SK-N-SH treated with all-trans-retinoic acid at 6 μM for 48 hours (cell line): ENCODE measurements at regions not wholly inside any gene's neighbourhood (a gene's known extent, or its start where the extent isn't known, plus 50 kb on each side); places are given as distances from the start of the nearest gene placed in this dataset.

Source experiments
- ATAC-seq: fragments of 200-7000 bp; cut with Tn5 transposase; 3 replicates; pipeline ENCODE4 v1.9.1; 2020; ENCODE audit warnings: mild to moderate bottlenecking, moderate library complexity
- ARNTL ChIP-seq: fragments of 450-650 bp; formaldehyde crosslinking; IDR thresholded peaks from 2 replicates; pipeline ENCODE4 v1.5.0; 2020; ENCODE audit warnings: low read depth, mild to moderate bottlenecking, moderate library complexity, borderline replicate concordance
- BACH2 ChIP-seq: fragments of 250-450 bp; sonication (Bioruptor Pico); IDR thresholded peaks from 2 replicates; pipeline ENCODE4 v1.9.0; 2021; ENCODE audit warnings: mild to moderate bottlenecking, borderline replicate concordance
- CREB5 ChIP-seq: fragments of 250-450 bp; sonication (Bioruptor Pico); IDR thresholded peaks from 2 replicates; pipeline ENCODE4 v1.5.1; 2020; ENCODE audit warnings: low read depth, mild to moderate bottlenecking, moderate library complexity
- CSDC2 ChIP-seq: fragments of 250-450 bp; sonication (Bioruptor Pico); IDR thresholded peaks from 2 replicates; pipeline ENCODE4 v1.5.0; 2020; ENCODE audit warnings: mild to moderate bottlenecking, moderate library complexity
- CSRNP3 ChIP-seq: fragments of 250-450 bp; sonication (Bioruptor Pico); IDR thresholded peaks from 2 replicates; pipeline ENCODE4 v1.5.1; 2021; ENCODE audit warnings: mild to moderate bottlenecking, moderate library complexity
- ESRRG ChIP-seq: fragments of 250-450 bp; sonication (Bioruptor Pico); IDR thresholded peaks from 2 replicates; pipeline ENCODE4 v1.6.1; 2021; ENCODE audit warnings: mild to moderate bottlenecking
- GLIS3 ChIP-seq: fragments of 250-450 bp; sonication (Bioruptor Pico); IDR thresholded peaks from 2 replicates; pipeline ENCODE4 v1.5.0; 2020; ENCODE audit warnings: mild to moderate bottlenecking, moderate library complexity
- ISL1 ChIP-seq: fragments of 250-450 bp; sonication (Bioruptor Pico); IDR thresholded peaks from 2 replicates; pipeline ENCODE4 v2.1.2; 2022; ENCODE audit warnings: mild to moderate bottlenecking, moderate library complexity
- OSR1 ChIP-seq: fragments of 250-450 bp; sonication (Bioruptor Pico); IDR thresholded peaks from 2 replicates; pipeline ENCODE4 v1.8.0; 2022; ENCODE audit warnings: moderate library complexity, mild to moderate bottlenecking, inconsistent platforms
- PATZ1 ChIP-seq: fragments of 250-450 bp; sonication (Bioruptor Pico); IDR thresholded peaks from 2 replicates; pipeline ENCODE4 v1.8.0; 2020; ENCODE audit warnings: mild to moderate bottlenecking, moderate library complexity, borderline replicate concordance
- POU6F1 ChIP-seq: fragments of 250-450 bp; sonication (Bioruptor Pico); IDR thresholded peaks from 2 replicates; pipeline ENCODE4 v1.8.0; 2021; ENCODE audit warnings: low read depth, mild to moderate bottlenecking, moderate library complexity, borderline replicate concordance
- PPARA ChIP-seq: fragments of 250-450 bp; sonication (Bioruptor Pico); IDR thresholded peaks from 2 replicates; pipeline ENCODE4 v1.5.0; 2020; ENCODE audit warnings: mild to moderate bottlenecking, borderline replicate concordance
- RARB ChIP-seq: fragments of 250-450 bp; sonication (Bioruptor Pico); IDR thresholded peaks from 2 replicates; pipeline ENCODE4 v1.8.0; 2021; ENCODE audit warnings: mild to moderate bottlenecking, moderate library complexity
- SNAI2 ChIP-seq: fragments of 250-450 bp; sonication (Bioruptor Pico); IDR thresholded peaks from 2 replicates; pipeline ENCODE4 v1.5.0; 2020; ENCODE audit warnings: mild to moderate bottlenecking, moderate library complexity
- TCF4 ChIP-seq: fragments of 250-450 bp; sonication (Bioruptor Pico); IDR thresholded peaks from 2 replicates; pipeline ENCODE4 v1.8.0; 2021; ENCODE audit warnings: mild to moderate bottlenecking, moderate library complexity, borderline replicate concordance
- TOX ChIP-seq: fragments of 250-450 bp; sonication (Bioruptor Pico); IDR thresholded peaks from 2 replicates; pipeline ENCODE4 v1.8.0; 2021; ENCODE audit warnings: mild to moderate bottlenecking, moderate library complexity, borderline replicate concordance
- TSHZ2 ChIP-seq: fragments of 250-450 bp; sonication (Bioruptor Pico); IDR thresholded peaks from 2 replicates; pipeline ENCODE4 v1.5.0; 2020; ENCODE audit warnings: mild to moderate bottlenecking, moderate library complexity
- ZC3H10 ChIP-seq: fragments of 250-450 bp; sonication (Bioruptor Pico); IDR thresholded peaks from 2 replicates; pipeline ENCODE4 v1.5.1; 2021; ENCODE audit warnings: mild to moderate bottlenecking, moderate library complexity
- ZFP3 ChIP-seq: fragments of 250-450 bp; sonication (Bioruptor Pico); IDR thresholded peaks from 2 replicates; pipeline ENCODE4 v1.5.0; 2020; ENCODE audit warnings: mild to moderate bottlenecking, moderate library complexity
- ZFP30 ChIP-seq: fragments of 450-650 bp; formaldehyde crosslinking; IDR thresholded peaks from 2 replicates; pipeline ENCODE4 v1.5.0; 2022; ENCODE audit warnings: mild to moderate bottlenecking, moderate library complexity
- ZNF565 ChIP-seq: fragments of 450-650 bp; formaldehyde crosslinking; conservative IDR thresholded peaks from 2 replicates; pipeline ENCODE4 v1.5.0; 2020; ENCODE audit warnings: low read depth, mild to moderate bottlenecking, moderate library complexity
- ZNF70 ChIP-seq: fragments of 450-650 bp; formaldehyde crosslinking; IDR thresholded peaks from 2 replicates; pipeline ENCODE4 v1.5.0; 2020; ENCODE audit warnings: mild to moderate bottlenecking, moderate library complexity
- ZNF8 ChIP-seq: fragments of 450-650 bp; formaldehyde crosslinking; IDR thresholded peaks from 2 replicates; pipeline ENCODE4 v1.5.0; 2020; ENCODE audit warnings: mild to moderate bottlenecking, moderate library complexity

- no peak for ATAC-seq
- no peak for TF ChIP-seq RARB (CRISPR knock-in tag)
- no peak for TF ChIP-seq ZFP30 (CRISPR knock-in tag)
- TF ChIP-seq ZNF565 (CRISPR knock-in tag), result no peak
- no peak for TF ChIP-seq POU6F1
- no peak for TF ChIP-seq TOX
- TF ChIP-seq GLIS3 (CRISPR knock-in tag), result no peak
- TF ChIP-seq CSDC2 (CRISPR knock-in tag), result no peak
- TF ChIP-seq ISL1 (CRISPR knock-in tag), result no peak
- TF ChIP-seq ZNF8 (CRISPR knock-in tag), result no peak
- no peak for TF ChIP-seq TCF4 (CRISPR knock-in tag)
- no peak for TF ChIP-seq BACH2 (CRISPR knock-in tag)
- TF ChIP-seq ZFP3 (CRISPR knock-in tag), result no peak
- no peak for TF ChIP-seq ZNF70 (CRISPR knock-in tag)
- no peak for TF ChIP-seq PPARA (CRISPR knock-in tag)
- TF ChIP-seq PATZ1 (CRISPR knock-in tag), result no peak
- no peak for TF ChIP-seq ESRRG (CRISPR knock-in tag)
- TF ChIP-seq CREB5 (CRISPR knock-in tag), result no peak
- no peak for TF ChIP-seq SNAI2
- no peak for TF ChIP-seq OSR1
- TF ChIP-seq, all 23 proteins: peak for 0
Observed at GRCh38 chr6:111942561-111942960, 69.3 kb upstream of the FYN start.

GRCh38 chr6:111943266-111943665 lies 70.0 kb upstream of the FYN start:
- no peak for ATAC-seq
- TF ChIP-seq ZFP3 (CRISPR knock-in tag) (no peak), ZNF70 (CRISPR knock-in tag) (no peak), ZC3H10 (CRISPR knock-in tag) (no peak), ARNTL (CRISPR knock-in tag) (no peak), ZNF8 (CRISPR knock-in tag) (no peak), TSHZ2 (CRISPR knock-in tag) (no peak), TOX (no peak), ZNF565 (CRISPR knock-in tag) (no peak), POU6F1 (no peak), CSRNP3 (CRISPR knock-in tag) (no peak), CREB5 (CRISPR knock-in tag) (no peak), RARB (CRISPR knock-in tag) (no peak), ESRRG (CRISPR knock-in tag) (no peak), PATZ1 (CRISPR knock-in tag) (no peak), BACH2 (CRISPR knock-in tag) (no peak), OSR1 (no peak), TCF4 (CRISPR knock-in tag) (no peak), GLIS3 (CRISPR knock-in tag) (no peak), ISL1 (CRISPR knock-in tag) (no peak)
